Mesendoderm (in vitro differentiated cells): ENCODE measurements at regions not wholly inside any gene's neighbourhood (a gene's known extent, or its start where the extent isn't known, plus 50 kb on each side); places are given as distances from the start of the nearest gene placed in this dataset.

Experiments
- DNase-seq: peaks from one replicate; pipeline ENCODE4 v3.0.0; 2013
- H2AK5ac ChIP-seq: 2 replicates; pipeline ENCODE4 v1.6.1; 2013; ENCODE audit warnings: low read length, inconsistent platforms
- H2BK120ac ChIP-seq: 2 replicates; pipeline ENCODE4 v1.6.1; 2013; ENCODE audit warnings: low read depth, mild to moderate bottlenecking, low read length, moderate library complexity, mixed read lengths
- H2BK15ac ChIP-seq: replicated peaks from 2 replicates; pipeline ENCODE4 v1.6.1; 2013; ENCODE audit warnings: low read depth, mild to moderate bottlenecking, moderate library complexity
- H2BK5ac ChIP-seq: 2 replicates; pipeline ENCODE4 v1.6.1; 2013; ENCODE audit warnings: low read length, inconsistent platforms
- H3K18ac ChIP-seq: 2 replicates; pipeline ENCODE4 v1.6.1; 2013; ENCODE audit warnings: mild to moderate bottlenecking, low read length, mixed read lengths
- H3K23ac ChIP-seq: one replicate; pipeline ENCODE4 v1.6.1; 2013; ENCODE audit warnings: low read length
- H3K27ac ChIP-seq: 2 replicates; pipeline ENCODE4 v1.5.1; 2013; ENCODE audit warnings: low read depth, mild to moderate bottlenecking, inconsistent platforms, low read length, moderate library complexity
- H3K27me3 ChIP-seq: 2 replicates; pipeline ENCODE4 v1.6.1; 2013; ENCODE audit warnings: low read length, control low read depth, mild to moderate bottlenecking, inconsistent platforms; ENCODE audit not compliant: insufficient read depth, poor library complexity
- H3K36me3 ChIP-seq: 2 replicates; pipeline ENCODE4 v1.6.1; 2013; ENCODE audit warnings: low read length, inconsistent platforms; ENCODE audit not compliant: control insufficient read depth, insufficient read depth
- H3K4ac ChIP-seq: one replicate; pipeline ENCODE4 v1.6.1; 2013; ENCODE audit warnings: low read depth, mild to moderate bottlenecking, low read length, moderate library complexity
- H3K4me1 ChIP-seq: 2 replicates; pipeline ENCODE4 v1.6.1; 2013; ENCODE audit warnings: low read depth, low read length, inconsistent platforms; ENCODE audit not compliant: control insufficient read depth
- H3K4me2 ChIP-seq: 2 replicates; pipeline ENCODE4 v1.6.1; 2013; ENCODE audit warnings: low read length
- H3K4me3 ChIP-seq: 2 replicates; pipeline ENCODE4 v1.5.1; 2013; ENCODE audit warnings: mild to moderate bottlenecking, low read length
- H3K56ac ChIP-seq: one replicate; pipeline ENCODE4 v1.6.1; 2013; ENCODE audit warnings: low read length
- H3K79me1 ChIP-seq: 2 replicates; pipeline ENCODE4 v1.6.1; 2013; ENCODE audit warnings: low read length, inconsistent platforms
- H3K79me2 ChIP-seq: 2 replicates; pipeline ENCODE4 v1.6.1; 2013; ENCODE audit warnings: mild to moderate bottlenecking, low read length; ENCODE audit not compliant: control insufficient read depth, insufficient read depth
- H3K9ac ChIP-seq: 2 replicates; pipeline ENCODE4 v1.6.1; 2013; ENCODE audit warnings: low read length, inconsistent platforms
- H4K5ac ChIP-seq: one replicate; pipeline ENCODE4 v1.6.1; 2013; ENCODE audit warnings: low read length
- H4K8ac ChIP-seq: one replicate; pipeline ENCODE4 v1.6.1; 2013; ENCODE audit warnings: low read depth, mild to moderate bottlenecking, control low read depth, low read length, moderate library complexity
- WGBS: extraction: QIAGEN DNeasy Blood & Tissue Kit; methylation state at CpG from one replicate; pipeline ENCODE4 v1.1.7; 2013; ENCODE audit warnings: low lambda C conversion rate, missing lambda C conversion rate; ENCODE audit not compliant: insufficient coverage; ENCODE audit errors: extremely low coverage; 5-methylcytosine and 5-hydroxymethylcytosine counted together

DNA sequence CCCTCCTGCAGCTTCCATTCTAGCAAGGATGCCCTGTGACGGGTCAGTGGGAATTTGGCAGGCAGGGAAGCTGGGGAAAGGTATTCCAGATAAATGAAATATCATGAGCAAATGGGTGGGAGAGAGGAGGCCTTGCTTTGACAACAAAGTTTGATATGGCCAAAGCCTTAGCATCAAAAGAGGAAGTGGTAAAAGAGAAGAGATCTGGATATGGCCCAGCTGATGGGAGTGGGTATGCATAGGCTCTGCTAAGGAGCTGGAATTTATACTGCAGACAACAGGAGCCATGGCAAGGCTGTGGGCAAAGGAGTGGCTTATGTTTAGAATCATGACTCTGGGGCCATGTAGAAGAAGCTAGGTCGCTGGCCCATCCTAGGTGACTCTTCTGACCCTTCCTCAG is 89.2 kb downstream of the PJA1 start:
- H3K4me2 ChIP-seq = no peak overlapping the region
- H3K27me3 ChIP-seq = no peaks in the 10 kb centered on the region
- no peaks in the 10 kb centered on the region for H3K4me1 ChIP-seq
- H4K5ac ChIP-seq = no peak overlapping the region
- no peak overlapping the region for H3K23ac ChIP-seq
- H3K79me1 ChIP-seq = no peaks in the 10 kb centered on the region
- H3K36me3 ChIP-seq = no peaks in the 10 kb centered on the region
- no peak overlapping the region for H2BK5ac ChIP-seq
- H3K18ac ChIP-seq = no peak overlapping the region
- H2BK120ac ChIP-seq = no peak overlapping the region
- no peak overlapping the region for H2AK5ac ChIP-seq
- no peak overlapping the region for H3K4ac ChIP-seq
- H3K27ac ChIP-seq = no peak overlapping the region
- H3K79me2 ChIP-seq = no peaks in the 10 kb centered on the region
- no peak overlapping the region for H3K4me3 ChIP-seq
- no peak overlapping the region for H3K56ac ChIP-seq
- DNase-seq = no peak
- WGBS = no CpG with 5 or more reads among the region's 2 CpGs
- no peak overlapping the region for H3K9ac ChIP-seq
- no peak overlapping the region for H2BK15ac ChIP-seq
- H4K8ac ChIP-seq = no peak overlapping the region

DNA sequence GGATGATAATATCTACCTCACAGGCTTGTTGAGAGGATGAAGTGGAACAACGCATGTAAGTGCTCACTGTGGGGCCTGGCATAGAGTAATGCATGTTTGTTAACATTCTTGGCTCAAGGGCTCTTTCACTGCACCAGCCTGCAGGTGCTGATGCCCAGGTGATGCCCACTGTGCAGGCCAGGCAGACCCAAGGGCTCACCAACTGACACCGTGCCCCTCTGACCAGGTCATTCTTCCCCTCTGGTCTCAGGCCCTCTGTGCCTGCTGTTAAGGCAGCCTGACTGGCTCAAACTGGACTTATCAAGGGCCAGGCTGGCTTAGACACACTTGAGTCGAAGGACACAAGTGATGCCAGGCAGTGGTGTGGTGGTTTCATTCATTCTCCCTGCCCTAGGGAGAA is 90.5 kb downstream of the PJA1 start:
- no peak overlapping the region for H2AK5ac ChIP-seq
- no CpG with 5 or more reads among the region's 3 CpGs for WGBS
- H3K4me3 ChIP-seq = no peak overlapping the region
- no peak overlapping the region for H2BK15ac ChIP-seq
- no peak overlapping the region for H3K56ac ChIP-seq
- H3K23ac ChIP-seq = no peak overlapping the region
- no peak overlapping the region for H2BK5ac ChIP-seq
- no peak overlapping the region for H2BK120ac ChIP-seq
- no peaks in the 10 kb centered on the region for H3K79me1 ChIP-seq
- H3K27me3 ChIP-seq = no peaks in the 10 kb centered on the region
- H3K9ac ChIP-seq = no peak overlapping the region
- no peak overlapping the region for H4K5ac ChIP-seq
- no peaks in the 10 kb centered on the region for H3K4me1 ChIP-seq
- no peak overlapping the region for H4K8ac ChIP-seq
- DNase-seq = no peak
- no peaks in the 10 kb centered on the region for H3K36me3 ChIP-seq
- no peak overlapping the region for H3K27ac ChIP-seq
- no peak overlapping the region for H3K4ac ChIP-seq
- no peak overlapping the region for H3K18ac ChIP-seq
- H3K4me2 ChIP-seq = no peak overlapping the region
- no peaks in the 10 kb centered on the region for H3K79me2 ChIP-seq

DNA sequence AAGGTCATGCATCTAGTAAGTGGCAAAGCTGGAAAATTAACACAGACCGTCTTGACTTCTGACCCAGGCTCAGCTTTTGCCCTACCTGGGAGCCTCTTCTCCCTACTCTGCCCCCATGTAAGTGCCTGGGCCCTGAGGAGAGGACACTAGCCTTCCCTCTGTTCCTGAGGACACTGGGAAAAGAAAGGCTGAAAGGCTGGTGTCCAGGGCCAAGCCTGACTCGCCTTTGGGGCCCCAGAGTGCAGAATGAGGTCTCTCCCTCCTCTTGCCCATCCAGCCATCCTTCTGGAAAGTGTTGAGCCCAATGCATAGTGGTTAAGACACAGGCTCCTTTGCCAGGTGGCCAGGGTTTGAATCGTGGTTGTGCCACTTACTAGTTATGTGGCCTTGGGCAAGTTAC is 91.5 kb downstream of the PJA1 start:
- no peak overlapping the region for H2BK120ac ChIP-seq
- H3K79me1 ChIP-seq = no peaks in the 10 kb centered on the region
- H3K4me1 ChIP-seq = no peaks in the 10 kb centered on the region
- no peak for DNase-seq
- no peaks in the 10 kb centered on the region for H3K79me2 ChIP-seq
- no peak overlapping the region for H3K4me2 ChIP-seq
- no peaks in the 10 kb centered on the region for H3K36me3 ChIP-seq
- no peak overlapping the region for H3K9ac ChIP-seq
- H3K27me3 ChIP-seq = no peaks in the 10 kb centered on the region
- H3K56ac ChIP-seq = no peak overlapping the region
- H2AK5ac ChIP-seq = no peak overlapping the region
- WGBS = no CpG with 5 or more reads among the region's 3 CpGs
- no peak overlapping the region for H2BK5ac ChIP-seq
- no peak overlapping the region for H4K5ac ChIP-seq
- H3K4me3 ChIP-seq = no peak overlapping the region
- H3K23ac ChIP-seq = no peak overlapping the region
- H3K27ac ChIP-seq = no peak overlapping the region
- no peak overlapping the region for H4K8ac ChIP-seq
- H3K18ac ChIP-seq = no peak overlapping the region
- H2BK15ac ChIP-seq = no peak overlapping the region
- no peak overlapping the region for H3K4ac ChIP-seq

DNA sequence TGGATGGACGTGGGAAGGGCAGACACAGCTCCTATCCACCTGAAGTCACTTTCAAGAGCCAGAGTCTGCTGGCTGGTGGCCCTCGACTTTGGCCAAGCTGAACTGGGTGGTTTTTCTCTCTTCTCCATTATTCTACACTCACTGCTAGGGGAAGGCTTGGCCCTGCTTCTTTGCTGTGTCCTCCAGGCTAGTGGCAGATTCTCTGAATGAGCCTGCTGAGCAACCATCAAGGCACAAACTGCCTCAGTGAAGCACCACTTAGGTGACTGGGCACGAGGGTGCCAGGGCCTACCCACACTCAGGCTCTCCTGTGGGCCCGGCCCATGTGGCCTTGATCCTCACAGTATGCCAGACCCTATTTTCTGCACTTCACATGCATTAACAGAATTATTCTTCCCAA is 92.0 kb downstream of the PJA1 start:
- Histone ChIP-seq H2BK5ac (no peak overlapping the region), H4K5ac (no peak overlapping the region), H3K4me1 (no peaks in the 10 kb centered on the region), H2BK15ac (no peak overlapping the region), H3K27me3 (no peaks in the 10 kb centered on the region), H2BK120ac (no peak overlapping the region), H2AK5ac (no peak overlapping the region), H3K79me1 (no peaks in the 10 kb centered on the region), H3K4ac (no peak overlapping the region), H3K23ac (no peak overlapping the region), H3K56ac (no peak overlapping the region), H3K36me3 (no peaks in the 10 kb centered on the region), H3K27ac (no peak overlapping the region), H3K4me2 (no peak overlapping the region), H3K79me2 (no peaks in the 10 kb centered on the region), H3K4me3 (no peak overlapping the region), H4K8ac (no peak overlapping the region), H3K9ac (no peak overlapping the region), H3K18ac (no peak overlapping the region)
- DNase-seq = no peak
- WGBS = no CpG with 5 or more reads among the region's 4 CpGs

DNA sequence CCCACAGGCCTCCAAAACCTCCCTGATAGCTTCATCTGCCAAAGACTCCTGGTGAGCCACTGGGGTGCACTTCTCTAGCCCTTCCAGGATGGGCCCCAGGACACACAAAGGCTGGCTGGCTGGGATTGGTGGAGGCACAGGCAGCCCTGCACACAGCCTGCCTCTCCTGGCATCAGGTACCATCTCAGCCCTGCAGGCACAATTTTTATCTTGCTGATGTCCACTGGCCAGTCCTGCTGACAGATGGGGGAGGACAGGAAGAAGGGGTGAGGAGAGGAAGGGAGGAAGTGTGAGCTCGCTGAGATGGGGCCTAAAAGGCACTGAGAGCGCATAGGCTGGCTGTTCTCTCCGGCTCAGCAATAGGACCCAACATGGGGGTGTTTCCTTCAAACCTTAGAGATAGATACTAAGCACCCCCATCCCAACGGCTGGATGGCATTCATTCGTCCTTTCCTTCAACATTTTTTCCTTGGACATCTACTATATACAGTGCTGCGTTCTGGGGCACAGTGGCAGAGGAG is 92.7 kb downstream of the PJA1 start:
- Histone ChIP-seq H4K5ac (no peak overlapping the region), H3K27ac (no peak overlapping the region), H2BK5ac (no peak overlapping the region), H3K4ac (no peak overlapping the region), H3K56ac (no peak overlapping the region), H3K4me3 (no peak overlapping the region), H2BK120ac (no peak overlapping the region), H3K27me3 (no peaks in the 10 kb centered on the region), H3K36me3 (no peaks in the 10 kb centered on the region), H3K4me2 (no peak overlapping the region), H3K23ac (no peak overlapping the region), H2BK15ac (no peak overlapping the region), H3K79me1 (no peaks in the 10 kb centered on the region), H3K18ac (no peak overlapping the region), H3K79me2 (no peaks in the 10 kb centered on the region), H4K8ac (no peak overlapping the region), H3K9ac (no peak overlapping the region), H2AK5ac (no peak overlapping the region), H3K4me1 (no peaks in the 10 kb centered on the region)
- no CpG with 5 or more reads among the region's 6 CpGs for WGBS
- DNase-seq = no peak

DNA sequence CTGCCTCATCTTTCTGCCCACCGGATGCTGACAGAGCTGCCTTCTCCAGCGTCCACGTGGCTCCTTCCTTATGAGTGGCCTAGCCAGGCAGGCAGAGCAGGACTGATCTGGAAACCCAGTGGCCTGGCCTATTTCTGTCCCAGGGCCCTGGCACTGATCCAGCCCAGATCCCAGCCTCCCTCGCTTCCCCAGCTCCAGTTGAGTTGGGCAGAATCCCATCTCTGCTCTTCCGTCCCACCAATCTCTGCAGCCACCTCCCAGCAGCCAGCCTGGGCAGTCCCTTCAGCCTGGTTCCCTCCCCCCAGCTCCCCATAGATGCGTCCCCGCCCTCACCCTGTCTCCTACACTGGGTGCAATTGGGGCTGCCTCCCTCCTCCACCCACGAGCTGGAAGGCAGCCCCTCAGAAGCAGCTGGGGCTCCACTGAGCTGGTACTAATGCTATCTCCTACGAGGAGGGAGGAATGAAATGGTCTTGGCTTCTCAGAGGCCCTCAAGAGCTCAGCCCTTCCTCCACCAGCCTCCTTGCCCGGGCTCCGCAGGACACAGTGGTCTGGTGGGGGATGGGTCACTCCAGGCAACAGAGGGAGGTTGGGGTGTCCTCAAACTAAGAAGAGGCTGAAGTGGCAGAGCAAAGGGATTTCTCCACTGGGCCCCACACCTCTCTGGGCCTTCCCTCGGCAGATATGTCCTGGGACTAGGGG is 94.2 kb downstream of the PJA1 start:
- no peak overlapping the region for H2AK5ac ChIP-seq
- no peak overlapping the region for H3K27ac ChIP-seq
- H3K9ac ChIP-seq = no peak overlapping the region
- no peak overlapping the region for H3K4ac ChIP-seq
- peaks cover 2% of the 10 kb centered on the region for H3K4me1 ChIP-seq
- H3K23ac ChIP-seq = no peak overlapping the region
- H2BK120ac ChIP-seq = no peak overlapping the region
- no peak overlapping the region for H3K18ac ChIP-seq
- no peak overlapping the region for H4K5ac ChIP-seq
- H2BK5ac ChIP-seq = no peak overlapping the region
- no peak for DNase-seq
- H3K36me3 ChIP-seq = no peaks in the 10 kb centered on the region
- no peak overlapping the region for H2BK15ac ChIP-seq
- H3K4me3 ChIP-seq = no peak overlapping the region
- no peaks in the 10 kb centered on the region for H3K27me3 ChIP-seq
- no CpG with 5 or more reads among the region's 12 CpGs for WGBS
- no peaks in the 10 kb centered on the region for H3K79me2 ChIP-seq
- H3K56ac ChIP-seq = no peak overlapping the region
- no peak overlapping the region for H3K4me2 ChIP-seq
- H4K8ac ChIP-seq = no peak overlapping the region
- H3K79me1 ChIP-seq = no peaks in the 10 kb centered on the region
